Upper lobe of right lung (tissue), 1 donor: ENCODE measurements at regions not wholly inside any gene's neighbourhood (a gene's known extent, or its start where the extent isn't known, plus 50 kb on each side); places are given as distances from the start of the nearest gene placed in this dataset.

Experiments
- ATAC-seq: fragments of 200-7000 bp; cut with Tn5 transposase; one replicate; pipeline ENCODE4 v1.9.1; 2020; ENCODE audit warnings: mild to moderate bottlenecking, moderate library complexity
- DNase-seq: peaks from one replicate; pipeline ENCODE4 v3.0.0-alpha.2; 2020
- H3K27ac ChIP-seq: fragments of 200-600 bp; one replicate; pipeline ENCODE4 v1.8.0; 2022
- H3K27me3 ChIP-seq: fragments of 200-600 bp; one replicate; pipeline ENCODE4 v1.8.0; 2022; ENCODE audit warnings: mild to moderate bottlenecking
- H3K36me3 ChIP-seq: fragments of 200-600 bp; one replicate; pipeline ENCODE4 v1.8.0; 2022
- H3K4me1 ChIP-seq: fragments of 200-600 bp; one replicate; pipeline ENCODE4 v1.8.0; 2022
- H3K4me3 ChIP-seq: fragments of 200-600 bp; one replicate; pipeline ENCODE4 v1.8.0; 2022; ENCODE audit warnings: mild to moderate bottlenecking
- H3K9me3 ChIP-seq: fragments of 200-600 bp; one replicate; pipeline ENCODE4 v1.8.0; 2022
- CTCF ChIP-seq: fragments of 200-600 bp; IDR thresholded peaks from one replicate; pipeline ENCODE4 v1.8.0; 2022; ENCODE audit warnings: antibody characterized with exemption
- intact Hi-C: fragments of 100-400 bp; cut with DNase I; formaldehyde crosslinking; loops from one replicate; pipeline ENCODE4 v1.11.0; 2022
- donor health status: DM: no; HTN: yes; CAD: no; lungs with severe emphysema.

- no peak for ATAC-seq
- Histone ChIP-seq H3K9me3 (no peaks in the 10 kb centered on the region), H3K4me1 (no peaks in the 10 kb centered on the region), H3K4me3 (no peak overlapping the region), H3K27me3 (no peaks in the 10 kb centered on the region), H3K27ac (no peak overlapping the region), H3K36me3 (no peaks in the 10 kb centered on the region)
- DNase-seq: no peak
- TF ChIP-seq CTCF: no peak
- intact Hi-C loops: no loop called here
These were observed 135.8 kb upstream of the UNC5B start for GRCh38 chr10:71076473-71077142.

GRCh38 chr10:71077143-71077581, 135.2 kb upstream of the UNC5B start:
- Histone ChIP-seq H3K36me3 (no peaks in the 10 kb centered on the region), H3K27ac (no peak overlapping the region), H3K4me3 (no peak overlapping the region), H3K9me3 (no peaks in the 10 kb centered on the region), H3K27me3 (no peaks in the 10 kb centered on the region), H3K4me1 (no peaks in the 10 kb centered on the region)
- no peak for TF ChIP-seq CTCF
- intact Hi-C loops: no loop called here
- DNase-seq (peak; percentile 46), ATAC-seq (no peak)

GRCh38 chr10:71077796-71078453, 134.4 kb upstream of the UNC5B start:
- Histone ChIP-seq H3K27me3 (no peaks in the 10 kb centered on the region), H3K27ac (no peak overlapping the region), H3K4me3 (no peak overlapping the region), H3K4me1 (no peaks in the 10 kb centered on the region), H3K36me3 (no peaks in the 10 kb centered on the region), H3K9me3 (no peaks in the 10 kb centered on the region)
- ATAC-seq (no peak), DNase-seq (peak; percentile 38)
- intact Hi-C loops: no loop called here
- no peak for TF ChIP-seq CTCF

- no peaks in the 10 kb centered on the region for H3K36me3 ChIP-seq
- ATAC-seq (no peak), DNase-seq (peak; percentile 29)
- H3K4me3 ChIP-seq: no peak overlapping the region
- no peaks in the 10 kb centered on the region for H3K9me3 ChIP-seq
- no peak overlapping the region for H3K27ac ChIP-seq
- no peaks in the 10 kb centered on the region for H3K4me1 ChIP-seq
- H3K27me3 ChIP-seq: no peaks in the 10 kb centered on the region
- no peak for TF ChIP-seq CTCF
- intact Hi-C loops: no loop called here
These were observed 133.8 kb upstream of the UNC5B start for GRCh38 chr10:71078454-71079145.

GRCh38 chr10:71079761-71080380, 132.5 kb upstream of the UNC5B start:
- TF ChIP-seq CTCF: no peak
- H3K36me3 ChIP-seq: no peaks in the 10 kb centered on the region
- H3K9me3 ChIP-seq: no peaks in the 10 kb centered on the region
- intact Hi-C loops: no loop called here
- H3K4me1 ChIP-seq: no peaks in the 10 kb centered on the region
- no peaks in the 10 kb centered on the region for H3K27me3 ChIP-seq
- H3K27ac ChIP-seq: no peak overlapping the region
- peak; percentile 58 for DNase-seq
- no peak for ATAC-seq
- H3K4me3 ChIP-seq: no peak overlapping the region
